ENCODE measurements at regions not wholly inside any gene's neighbourhood (a gene's known extent, or its start where the extent isn't known, plus 50 kb on each side); places are given as distances from the start of the nearest gene placed in this dataset.
"Not testable (repeated sequence)": the region's sequence is repeated elsewhere in the genome, so short reads cannot be mapped to it uniquely, and the experiment has no call there.

DNA sequence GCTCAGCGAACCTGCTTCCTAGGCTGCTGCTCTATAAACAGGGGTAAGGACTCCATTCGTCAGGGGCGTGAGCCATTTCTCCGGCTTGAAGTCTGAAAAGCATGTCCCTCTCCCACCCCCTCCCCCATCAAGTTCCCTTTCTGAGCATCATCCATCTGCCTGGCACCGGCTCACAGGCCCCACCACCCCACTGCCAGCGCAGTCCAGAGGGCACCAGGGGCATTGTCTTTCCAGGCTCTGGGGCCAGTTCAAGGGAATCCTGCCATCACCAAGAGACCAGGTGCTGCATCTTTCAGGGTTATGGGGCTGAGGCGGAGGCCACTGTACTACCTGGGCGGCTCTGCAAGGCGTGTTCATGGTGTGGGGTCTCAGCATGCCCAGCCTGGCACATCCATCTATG is 64.7 kb upstream of the EDAR start:
- no peak for DNase-seq (ENCODE audit: low spot score)
- in situ Hi-C loops (cut with HindIII; ENCODE audit: low sequenced_read_pairs): no loop called here

DNA sequence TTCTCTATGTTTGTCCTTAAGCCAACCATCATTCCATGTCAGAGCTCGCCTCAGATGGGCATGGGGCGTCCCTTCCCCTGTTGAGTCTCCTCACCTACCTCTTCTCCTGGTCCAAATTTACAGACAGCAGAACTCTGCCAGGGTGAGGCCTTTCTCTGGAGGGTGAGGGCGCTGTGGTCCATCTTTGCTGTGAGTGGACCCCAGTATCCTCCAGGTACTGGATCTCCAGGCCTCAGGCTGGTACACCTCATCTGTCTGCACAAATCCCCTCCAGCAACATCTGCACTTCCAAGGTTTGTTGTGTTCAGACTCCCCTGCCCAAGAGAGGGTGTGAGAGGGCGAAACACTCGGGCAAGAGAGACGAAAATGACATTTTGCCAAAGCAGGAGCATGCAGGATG is 63.9 kb upstream of the EDAR start:
- in situ Hi-C loops (cut with HindIII; ENCODE audit: low sequenced_read_pairs): no loop called here
- no peak for DNase-seq (ENCODE audit: low spot score)

DNA sequence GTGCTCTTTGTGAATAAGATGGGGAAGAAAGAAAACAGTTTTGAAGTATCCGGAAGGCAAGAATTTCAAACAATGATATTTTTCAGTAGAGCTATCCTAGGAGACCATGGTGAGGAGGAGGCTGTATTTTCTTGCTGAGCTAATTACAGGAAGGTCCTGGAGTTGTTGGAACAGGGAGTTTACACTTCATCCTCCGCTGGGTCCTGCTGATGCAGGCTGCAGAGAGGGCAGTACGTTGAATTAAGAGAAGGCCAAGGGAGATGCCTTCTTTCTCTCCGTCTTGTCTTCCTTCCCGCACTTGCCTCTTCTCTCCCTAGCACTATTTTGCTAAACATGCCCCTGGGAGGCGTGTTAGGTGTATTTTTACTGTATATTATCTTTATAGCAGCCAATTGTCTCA is 60.0 kb upstream of the EDAR start:
- in situ Hi-C loops (cut with HindIII; ENCODE audit: low sequenced_read_pairs): no loop called here
- DNase-seq (ENCODE audit: low spot score): no peak

DNA sequence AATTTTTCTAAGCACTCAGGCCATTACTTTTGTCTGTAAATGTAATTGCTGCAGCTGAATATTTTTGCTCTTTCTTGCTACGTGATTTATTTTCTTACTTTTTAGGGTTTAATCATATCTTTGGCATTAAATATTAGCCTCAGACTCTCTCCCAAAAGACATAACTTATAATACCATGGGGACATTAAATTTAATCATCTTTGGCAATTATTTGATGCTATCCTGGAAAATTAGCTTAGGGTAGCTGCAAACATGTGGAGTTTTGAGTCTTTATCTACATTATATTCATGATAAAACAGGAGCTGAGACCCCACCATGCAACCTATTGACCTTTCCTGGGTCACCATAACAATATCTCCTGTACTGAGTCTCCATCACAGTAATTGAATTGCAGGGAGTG is 59.1 kb upstream of the EDAR start:
- no peak for DNase-seq (ENCODE audit: low spot score)
- in situ Hi-C loops (cut with HindIII; ENCODE audit: low sequenced_read_pairs): no loop called here

DNA sequence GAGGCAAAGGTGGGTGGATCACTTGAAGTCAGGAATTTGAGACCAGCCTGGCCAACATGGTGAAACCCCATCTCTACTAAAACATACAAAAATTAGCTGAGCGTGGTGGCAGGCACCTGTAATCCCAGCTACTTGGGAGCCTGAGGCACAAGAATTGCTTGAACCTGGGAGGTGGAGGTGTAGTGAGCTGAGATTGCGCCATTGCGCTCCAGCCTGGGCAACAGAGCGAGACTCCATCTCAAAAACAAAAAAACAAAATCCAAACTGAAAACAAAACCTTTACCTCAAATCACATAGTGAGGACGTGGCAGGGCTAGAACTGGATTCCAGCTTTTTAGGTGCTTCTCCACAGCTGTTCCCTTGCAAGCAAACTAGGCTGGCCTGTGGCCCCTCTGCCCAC is 58.5 kb upstream of the EDAR start:
- DNase-seq (ENCODE audit: low spot score); in situ Hi-C loops (cut with HindIII; ENCODE audit: low sequenced_read_pairs): not testable (repeated sequence)

DNA sequence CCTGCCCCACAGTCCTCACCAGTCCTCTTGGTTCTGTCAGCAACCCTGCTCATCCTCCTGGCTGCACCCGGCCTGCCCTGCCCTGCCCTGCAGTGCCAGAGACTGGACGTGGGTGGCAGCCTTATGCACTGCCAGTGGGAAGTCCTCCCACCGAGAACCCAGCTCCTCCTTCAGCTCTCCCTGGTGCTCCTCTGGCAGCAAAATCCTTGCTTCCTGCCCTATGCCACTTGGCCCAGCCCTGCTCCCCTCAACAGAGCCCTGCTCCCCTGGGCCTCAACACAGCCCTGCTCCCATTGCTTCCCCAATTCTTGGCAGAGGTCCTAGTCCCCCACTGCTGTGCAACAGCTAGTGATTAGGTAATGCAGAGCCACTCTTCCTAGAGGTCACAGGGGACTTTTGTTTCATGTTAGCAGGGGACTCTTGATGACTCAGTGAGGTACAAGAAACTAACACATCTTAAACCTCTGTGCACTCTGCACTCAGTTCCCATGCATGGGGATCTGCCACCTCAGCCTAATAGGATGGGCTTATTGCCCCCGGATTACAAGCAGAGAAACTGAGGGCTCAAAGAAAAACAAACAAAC is 58.0 kb upstream of the EDAR start:
- in situ Hi-C loops (cut with HindIII; ENCODE audit: low sequenced_read_pairs): no loop called here

DNA sequence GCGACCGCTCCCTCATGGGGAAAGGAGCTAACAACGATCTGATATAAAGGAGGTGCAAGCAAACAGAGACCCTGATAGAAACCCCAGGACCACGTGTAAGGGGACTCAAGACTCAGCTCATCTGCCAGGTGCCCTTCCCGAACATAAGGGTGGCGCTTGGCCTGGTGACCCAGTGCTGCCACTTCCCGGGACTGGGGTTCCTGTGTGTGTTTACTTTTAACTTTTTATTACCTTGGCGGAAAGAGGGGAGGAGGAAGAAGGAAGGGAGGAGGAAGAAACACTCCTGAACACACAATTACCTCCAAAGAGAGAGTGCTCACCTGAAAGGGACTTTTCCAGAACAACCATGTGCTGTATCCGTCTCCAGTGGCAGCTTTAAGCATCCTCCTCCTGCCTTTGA is 56.5 kb upstream of the EDAR start:
- DNase-seq (ENCODE audit: low spot score): no peak
- in situ Hi-C loops (cut with HindIII; ENCODE audit: low sequenced_read_pairs): no loop called here

More for the DNA sequence above, 58.0 kb upstream of the EDAR start:
- DNase-seq (ENCODE audit: low spot score): no peak

DNA sequence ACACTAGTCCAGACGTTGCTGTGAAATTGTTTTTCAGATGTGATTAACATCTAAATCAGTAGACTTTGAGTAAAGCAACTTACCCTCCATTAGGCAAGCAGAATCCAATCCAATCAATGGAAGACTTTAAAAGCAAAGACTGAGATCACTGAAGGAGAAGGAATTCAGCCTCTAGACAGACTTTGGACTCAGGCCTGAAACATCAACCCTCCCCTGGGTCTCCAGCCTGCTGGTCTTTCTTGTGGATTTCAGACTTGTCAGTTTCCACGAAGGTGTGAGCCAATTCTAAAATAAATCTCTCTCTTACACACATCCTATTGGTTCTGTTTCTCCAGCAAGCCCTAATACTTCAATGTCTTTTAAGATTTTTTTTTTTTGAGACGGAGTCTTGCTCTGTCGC is 50.0 kb upstream of the EDAR start:
- no peak for DNase-seq (ENCODE audit: low spot score)
- in situ Hi-C loops (cut with HindIII; ENCODE audit: low sequenced_read_pairs): no loop called here

Data from G401 (cell line).